ENCODE measurements at regions not wholly inside any gene's neighbourhood (a gene's known extent, or its start where the extent isn't known, plus 50 kb on each side); places are given as distances from the start of the nearest gene placed in this dataset.

DNA sequence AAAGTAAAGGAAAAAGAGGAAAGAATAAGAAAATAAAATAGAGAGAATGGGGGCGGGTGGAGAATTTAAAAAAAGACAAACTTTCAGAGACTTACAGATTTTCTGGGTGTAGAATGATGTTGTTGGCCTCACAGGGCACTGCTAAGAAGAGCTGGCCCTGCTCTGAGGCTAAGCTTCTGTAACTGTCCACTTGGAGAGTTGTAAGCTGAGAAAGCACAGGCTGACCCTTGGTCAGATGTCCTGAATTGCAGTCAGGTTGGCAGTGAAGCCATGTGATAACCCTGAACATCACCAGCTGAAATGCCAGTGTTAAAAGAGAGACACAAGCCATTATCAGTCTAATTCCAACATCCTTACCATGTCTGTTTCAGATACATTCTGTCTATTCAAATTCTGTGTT is 272.1 kb upstream of the SORCS1 start:
- H3K9me2 ChIP-seq (replicated peaks; ENCODE audit: insufficient read depth, low read length) = no peaks in the 10 kb centered on the region
- H3K9me3 ChIP-seq (ENCODE audit: insufficient read depth, low read length) = no peaks in the 10 kb centered on the region
- H2AFZ ChIP-seq (ENCODE audit: low read depth, low read length, severe bottlenecking) = no peak overlapping the region
- H3K36me3 ChIP-seq (ENCODE audit: low read length) = no peaks in the 10 kb centered on the region
- H3K9ac ChIP-seq (ENCODE audit: low read length) = no peak overlapping the region
- no peak overlapping the region for H3K4me3 ChIP-seq (ENCODE audit: insufficient read depth, low read length, poor library complexity, severe bottlenecking)
- no peak overlapping the region for H3K4me2 ChIP-seq (ENCODE audit: low read depth, low read length, poor library complexity, severe bottlenecking)
- H3K27me3 ChIP-seq (ENCODE audit: low read length) = no peaks in the 10 kb centered on the region
- H3K27ac ChIP-seq (ENCODE audit: low read depth, low read length) = no peak overlapping the region
- no peaks in the 10 kb centered on the region for H3K79me2 ChIP-seq (ENCODE audit: insufficient read depth, low read length)
- H3F3A ChIP-seq (ENCODE audit: insufficient read depth) = no peaks in the 10 kb centered on the region
- no peaks in the 10 kb centered on the region for H4K20me1 ChIP-seq (ENCODE audit: low read depth, low read length)
- no peak for TF ChIP-seq EZH2phosphoT487 (conservative IDR thresholded peaks at IDR 0.05; ENCODE audit: low read length)
- TF ChIP-seq, protein P1, sequence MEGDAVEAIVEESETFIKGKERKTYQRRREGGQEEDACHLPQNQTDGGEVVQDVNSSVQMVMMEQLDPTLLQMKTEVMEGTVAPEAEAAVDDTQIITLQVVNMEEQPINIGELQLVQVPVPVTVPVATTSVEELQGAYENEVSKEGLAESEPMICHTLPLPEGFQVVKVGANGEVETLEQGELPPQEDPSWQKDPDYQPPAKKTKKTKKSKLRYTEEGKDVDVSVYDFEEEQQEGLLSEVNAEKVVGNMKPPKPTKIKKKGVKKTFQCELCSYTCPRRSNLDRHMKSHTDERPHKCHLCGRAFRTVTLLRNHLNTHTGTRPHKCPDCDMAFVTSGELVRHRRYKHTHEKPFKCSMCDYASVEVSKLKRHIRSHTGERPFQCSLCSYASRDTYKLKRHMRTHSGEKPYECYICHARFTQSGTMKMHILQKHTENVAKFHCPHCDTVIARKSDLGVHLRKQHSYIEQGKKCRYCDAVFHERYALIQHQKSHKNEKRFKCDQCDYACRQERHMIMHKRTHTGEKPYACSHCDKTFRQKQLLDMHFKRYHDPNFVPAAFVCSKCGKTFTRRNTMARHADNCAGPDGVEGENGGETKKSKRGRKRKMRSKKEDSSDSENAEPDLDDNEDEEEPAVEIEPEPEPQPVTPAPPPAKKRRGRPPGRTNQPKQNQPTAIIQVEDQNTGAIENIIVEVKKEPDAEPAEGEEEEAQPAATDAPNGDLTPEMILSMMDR (IDR thresholded peaks at IDR 0.05; ENCODE audit: insufficient read depth, low read length, poor library complexity, severe bottlenecking) = no peak

DNA sequence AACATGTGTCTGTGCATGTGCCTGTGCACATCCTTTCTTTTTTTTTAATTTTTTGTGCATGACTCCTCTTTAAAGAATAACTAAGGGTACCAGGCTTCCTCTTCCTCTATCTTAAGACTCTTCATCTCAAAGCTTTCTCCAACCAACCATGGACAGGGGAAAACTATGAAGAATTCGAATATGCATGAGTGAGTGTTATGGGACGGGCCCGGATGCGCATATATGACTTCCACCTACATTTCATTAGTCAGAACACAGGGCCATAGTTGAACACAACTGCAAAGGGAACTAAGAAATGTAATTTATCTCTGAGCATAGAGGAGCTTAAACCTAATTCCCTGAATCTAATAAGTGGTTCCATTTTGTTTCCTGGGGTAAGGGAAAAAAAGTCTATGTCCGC is 270.3 kb upstream of the SORCS1 start:
- H3K9me2 ChIP-seq (replicated peaks; ENCODE audit: insufficient read depth, low read length) = no peaks in the 10 kb centered on the region
- no peaks in the 10 kb centered on the region for H3K79me2 ChIP-seq (ENCODE audit: insufficient read depth, low read length)
- H3K4me3 ChIP-seq (ENCODE audit: insufficient read depth, low read length, poor library complexity, severe bottlenecking) = no peak overlapping the region
- H3K9ac ChIP-seq (ENCODE audit: low read length) = no peak overlapping the region
- no peak overlapping the region for H3K27ac ChIP-seq (ENCODE audit: low read depth, low read length)
- no peaks in the 10 kb centered on the region for H4K20me1 ChIP-seq (ENCODE audit: low read depth, low read length)
- no peaks in the 10 kb centered on the region for H3K27me3 ChIP-seq (ENCODE audit: low read length)
- H3F3A ChIP-seq (ENCODE audit: insufficient read depth) = no peaks in the 10 kb centered on the region
- no peak overlapping the region for H2AFZ ChIP-seq (ENCODE audit: low read depth, low read length, severe bottlenecking)
- no peak for TF ChIP-seq EZH2phosphoT487 (conservative IDR thresholded peaks at IDR 0.05; ENCODE audit: low read length)
- TF ChIP-seq, protein P1 (IDR thresholded peaks at IDR 0.05; ENCODE audit: insufficient read depth, low read length, poor library complexity, severe bottlenecking) = no peak
- H3K4me2 ChIP-seq (ENCODE audit: low read depth, low read length, poor library complexity, severe bottlenecking) = no peak overlapping the region
- H3K9me3 ChIP-seq (ENCODE audit: insufficient read depth, low read length) = no peaks in the 10 kb centered on the region
- no peaks in the 10 kb centered on the region for H3K36me3 ChIP-seq (ENCODE audit: low read length)

GRCh38 chr10:107434201-107434600 is 269.7 kb upstream of the SORCS1 start:
- Histone ChIP-seq H2AFZ (ENCODE audit: low read depth, low read length, severe bottlenecking) (no peak overlapping the region), H3K4me3 (ENCODE audit: insufficient read depth, low read length, poor library complexity, severe bottlenecking) (no peak overlapping the region), H3K27ac (ENCODE audit: low read depth, low read length) (no peak overlapping the region), H3K4me2 (ENCODE audit: low read depth, low read length, poor library complexity, severe bottlenecking) (no peak overlapping the region), H3K9me3 (ENCODE audit: insufficient read depth, low read length) (no peaks in the 10 kb centered on the region), H3K9ac (ENCODE audit: low read length) (no peak overlapping the region), H3K27me3 (ENCODE audit: low read length) (no peaks in the 10 kb centered on the region), H3K9me2 (replicated peaks; ENCODE audit: insufficient read depth, low read length) (no peaks in the 10 kb centered on the region), H3K36me3 (ENCODE audit: low read length) (no peaks in the 10 kb centered on the region), H4K20me1 (ENCODE audit: low read depth, low read length) (no peaks in the 10 kb centered on the region), H3K79me2 (ENCODE audit: insufficient read depth, low read length) (no peaks in the 10 kb centered on the region), H3F3A (ENCODE audit: insufficient read depth) (no peaks in the 10 kb centered on the region)
- TF ChIP-seq EZH2phosphoT487 (conservative IDR thresholded peaks at IDR 0.05; ENCODE audit: low read length) = no peak
- TF ChIP-seq, protein P1 (IDR thresholded peaks at IDR 0.05; ENCODE audit: insufficient read depth, low read length, poor library complexity, severe bottlenecking) = no peak
